ENCODE measurements at regions not wholly inside any gene's neighbourhood (a gene's known extent, or its start where the extent isn't known, plus 50 kb on each side); places are given as distances from the start of the nearest gene placed in this dataset.

DNA sequence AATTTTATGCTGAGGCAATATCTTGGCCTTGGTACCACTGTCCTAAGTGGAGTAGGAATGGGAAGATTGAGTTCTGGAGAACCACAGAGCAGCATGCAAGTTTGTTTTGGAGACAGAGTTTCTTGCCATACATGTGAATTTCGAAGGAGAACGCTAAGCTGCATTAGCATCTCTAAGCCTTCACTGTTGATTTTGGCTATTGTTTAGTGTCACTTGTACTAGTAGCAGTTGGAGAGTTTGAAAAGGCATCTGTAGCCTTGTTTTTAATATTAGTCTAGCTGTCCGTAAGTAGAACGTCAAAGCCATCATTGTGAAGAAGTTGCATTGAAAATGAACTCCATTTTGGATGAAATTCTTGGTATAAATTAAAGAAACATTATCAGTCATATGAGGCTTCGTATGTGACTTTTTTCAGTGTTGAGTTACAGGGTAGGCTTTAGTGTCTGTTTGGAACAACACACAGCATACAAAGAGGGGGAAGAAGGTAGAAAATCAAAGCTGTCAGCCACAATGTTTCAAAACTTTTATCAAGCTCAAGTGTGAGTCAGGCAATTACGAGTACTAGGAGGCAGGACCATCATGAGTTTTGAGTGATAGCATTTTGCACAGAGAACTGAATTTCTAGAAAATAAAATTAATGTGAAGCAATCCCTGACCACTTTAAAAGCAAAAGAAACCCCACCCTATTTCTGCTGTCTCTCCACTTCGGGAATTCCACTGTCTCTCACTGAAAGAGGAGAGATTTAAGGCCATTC is 70.2 kb upstream of the NAV3 start:
- no peak for DNase-seq
- Histone ChIP-seq H3K36me3 (replicated peaks in 1 of 2) (no peaks in the 10 kb centered on the region), H3K4me3 (no peak overlapping the region), H3K27me3 (no peaks in the 10 kb centered on the region), H3K9me3 (replicated peaks in 1 of 3) (no peaks in the 10 kb centered on the region), H3K4me1 (replicated peaks in 1 of 2) (peaks cover 0 to under 1% of the 10 kb centered on the region in 2 donors), H3K27ac (no peak overlapping the region)
- intact Hi-C loops (cut with DNase I) = no loop called here
- 59 to 76% (median 68%) methylated on average over 7 of the region's 7 CpGs for WGBS, 4 donors
- TF ChIP-seq, protein P1, sequence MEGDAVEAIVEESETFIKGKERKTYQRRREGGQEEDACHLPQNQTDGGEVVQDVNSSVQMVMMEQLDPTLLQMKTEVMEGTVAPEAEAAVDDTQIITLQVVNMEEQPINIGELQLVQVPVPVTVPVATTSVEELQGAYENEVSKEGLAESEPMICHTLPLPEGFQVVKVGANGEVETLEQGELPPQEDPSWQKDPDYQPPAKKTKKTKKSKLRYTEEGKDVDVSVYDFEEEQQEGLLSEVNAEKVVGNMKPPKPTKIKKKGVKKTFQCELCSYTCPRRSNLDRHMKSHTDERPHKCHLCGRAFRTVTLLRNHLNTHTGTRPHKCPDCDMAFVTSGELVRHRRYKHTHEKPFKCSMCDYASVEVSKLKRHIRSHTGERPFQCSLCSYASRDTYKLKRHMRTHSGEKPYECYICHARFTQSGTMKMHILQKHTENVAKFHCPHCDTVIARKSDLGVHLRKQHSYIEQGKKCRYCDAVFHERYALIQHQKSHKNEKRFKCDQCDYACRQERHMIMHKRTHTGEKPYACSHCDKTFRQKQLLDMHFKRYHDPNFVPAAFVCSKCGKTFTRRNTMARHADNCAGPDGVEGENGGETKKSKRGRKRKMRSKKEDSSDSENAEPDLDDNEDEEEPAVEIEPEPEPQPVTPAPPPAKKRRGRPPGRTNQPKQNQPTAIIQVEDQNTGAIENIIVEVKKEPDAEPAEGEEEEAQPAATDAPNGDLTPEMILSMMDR (IDR thresholded peaks at IDR 0.05) = no peak
- TF ChIP-seq POLR2A (IDR thresholded peaks at IDR 0.05) = no peak

DNA sequence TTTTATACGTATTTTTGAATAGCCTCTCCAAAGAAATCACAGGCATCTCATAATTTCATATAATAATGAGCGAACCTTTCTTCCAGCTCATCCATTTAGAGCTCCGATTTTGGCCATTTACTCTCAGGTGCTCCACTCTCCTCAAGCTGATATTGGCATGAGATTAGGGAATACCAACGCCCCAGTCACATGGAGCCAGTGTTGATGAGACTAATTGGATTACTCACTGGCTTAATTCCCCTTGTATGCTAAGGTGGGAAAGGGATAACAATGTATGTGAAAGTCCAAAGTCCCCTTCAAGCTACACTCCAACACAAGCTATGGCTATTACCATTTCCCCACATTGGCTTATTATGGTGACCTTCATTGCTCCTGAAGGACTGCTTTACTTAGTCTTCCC is 76.6 kb upstream of the NAV3 start:
- Histone ChIP-seq H3K9me3 (replicated peaks in 1 of 3) (no peaks in the 10 kb centered on the region), H3K4me1 (replicated peaks in 1 of 2) (no peaks in the 10 kb centered on the region), H3K27me3 (no peaks in the 10 kb centered on the region), H3K27ac (no peak overlapping the region), H3K4me3 (no peak overlapping the region), H3K36me3 (replicated peaks in 1 of 2) (no peaks in the 10 kb centered on the region)
- 83 to 92% (median 87%) methylated on average over 4 of the region's 4 CpGs for WGBS, 4 donors
- intact Hi-C loops (cut with DNase I) = no loop called here
- DNase-seq = no peak
- TF ChIP-seq, protein P1 (IDR thresholded peaks at IDR 0.05) = no peak
- no peak for TF ChIP-seq POLR2A (IDR thresholded peaks at IDR 0.05)

DNA sequence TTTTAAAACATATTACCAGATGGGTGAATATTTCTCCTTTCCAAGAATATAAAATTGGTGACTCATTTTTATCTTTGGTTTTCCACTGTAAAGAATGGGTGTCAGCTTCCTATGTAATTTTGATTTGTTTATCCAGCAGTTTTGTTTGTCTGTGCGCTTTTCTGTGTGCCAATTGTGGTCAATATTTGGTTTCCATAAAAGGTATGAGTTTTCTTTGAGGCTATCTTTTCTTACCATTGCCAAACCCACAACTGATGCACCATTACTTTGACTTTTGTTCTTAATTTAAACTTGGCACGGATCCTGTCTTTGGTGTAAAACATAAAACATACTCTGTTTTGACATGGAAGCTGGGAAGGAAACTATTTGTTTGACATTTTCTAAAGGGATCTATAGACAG is 78.8 kb upstream of the NAV3 start:
- 28 to 56% (median 41%) methylated on average over 2 of the region's 2 CpGs for WGBS, 4 donors
- Histone ChIP-seq H3K4me3 (no peak overlapping the region), H3K9me3 (replicated peaks in 1 of 3) (no peaks in the 10 kb centered on the region), H3K27me3 (no peaks in the 10 kb centered on the region), H3K4me1 (replicated peaks in 1 of 2) (no peaks in the 10 kb centered on the region), H3K36me3 (replicated peaks in 1 of 2) (no peaks in the 10 kb centered on the region), H3K27ac (no peak overlapping the region)
- no peak for TF ChIP-seq POLR2A (IDR thresholded peaks at IDR 0.05)
- TF ChIP-seq, protein P1 (IDR thresholded peaks at IDR 0.05) = no peak
- intact Hi-C loops (cut with DNase I) = no loop called here
- DNase-seq = no peak

DNA sequence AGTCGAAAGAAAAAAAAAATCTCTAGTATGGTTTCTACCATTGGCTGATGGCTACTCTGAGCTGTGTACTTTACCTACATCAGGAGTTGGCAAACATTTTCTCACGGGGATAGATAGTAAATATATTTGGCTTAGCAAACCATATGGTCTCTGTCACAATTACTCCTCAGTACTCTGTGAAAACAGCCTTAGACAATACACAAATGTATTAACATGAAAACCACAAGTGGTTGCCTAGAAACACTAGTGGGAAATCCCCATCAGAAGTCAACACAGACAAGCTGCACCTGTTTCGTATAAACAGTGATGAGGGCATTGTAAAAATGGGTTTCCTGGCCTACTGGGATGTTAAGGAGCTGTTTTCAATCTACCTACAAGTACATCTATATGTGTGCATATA is 84.6 kb upstream of the NAV3 start:
- no peak for TF ChIP-seq POLR2A (IDR thresholded peaks at IDR 0.05)
- TF ChIP-seq, protein P1 (IDR thresholded peaks at IDR 0.05) = no peak
- H3K27me3 ChIP-seq = no peaks in the 10 kb centered on the region
- no peak overlapping the region for H3K27ac ChIP-seq
- no peak for DNase-seq
- no peak overlapping the region for H3K4me3 ChIP-seq
- intact Hi-C loops (cut with DNase I) = no loop called here
- H3K4me1 ChIP-seq (replicated peaks in 1 of 2) = no peaks in the 10 kb centered on the region
- no peaks in the 10 kb centered on the region for H3K9me3 ChIP-seq (replicated peaks in 1 of 3)
- 73 to 89% (median 84%) methylated on average over 3 of the region's 3 CpGs for WGBS, 4 donors
- H3K36me3 ChIP-seq (replicated peaks in 1 of 2) = no peaks in the 10 kb centered on the region

All from adrenal gland (tissue), 9 donors.